H9 (cell line): ENCODE measurements at regions not wholly inside any gene's neighbourhood (a gene's known extent, or its start where the extent isn't known, plus 50 kb on each side); places are given as distances from the start of the nearest gene placed in this dataset.

ENCODE experiments used
- DNase-seq: peaks from one replicate; pipeline ENCODE4 v3.0.0-alpha.2; 2017
- H2AFZ ChIP-seq: one replicate; pipeline ENCODE4 v1.6.1; 2013; ENCODE audit warnings: mild to moderate bottlenecking, low read length, control low read depth, moderate library complexity
- H2AK5ac ChIP-seq: 2 replicates; pipeline ENCODE4 v1.6.1; 2013; ENCODE audit warnings: low read length, control low read depth, mixed read lengths; ENCODE audit not compliant: insufficient read length
- H2BK120ac ChIP-seq: one replicate; pipeline ENCODE4 v1.6.1; 2013; ENCODE audit warnings: low read depth, mild to moderate bottlenecking, low read length, control low read depth, inconsistent platforms; ENCODE audit not compliant: poor library complexity, severe bottlenecking
- H2BK12ac ChIP-seq: 2 replicates; pipeline ENCODE4 v1.6.1; 2013; ENCODE audit warnings: low read length, control low read depth, mixed read lengths, low read depth; ENCODE audit not compliant: insufficient read length
- H2BK15ac ChIP-seq: 2 replicates; pipeline ENCODE4 v1.6.1; 2013; ENCODE audit warnings: low read depth, low read length, control low read depth
- H2BK20ac ChIP-seq: one replicate; pipeline ENCODE4 v1.6.1; 2013; ENCODE audit warnings: low read depth, mild to moderate bottlenecking, low read length, control low read depth, inconsistent platforms; ENCODE audit not compliant: poor library complexity, severe bottlenecking
- H2BK5ac ChIP-seq: 2 replicates; pipeline ENCODE4 v1.6.1; 2013; ENCODE audit warnings: low read length, control low read depth, mixed read lengths; ENCODE audit not compliant: insufficient read length
- H3K14ac ChIP-seq: 2 replicates; pipeline ENCODE4 v1.6.1; 2013; ENCODE audit warnings: low read length, control low read depth; ENCODE audit not compliant: insufficient read depth
- H3K18ac ChIP-seq: 2 replicates; pipeline ENCODE4 v1.6.1; 2013; ENCODE audit warnings: low read depth, mild to moderate bottlenecking, mixed read lengths, low read length, control low read depth; ENCODE audit not compliant: insufficient read length
- H3K23ac ChIP-seq: 2 replicates; pipeline ENCODE4 v1.6.1; 2013; ENCODE audit warnings: low read length, control low read depth, mixed read lengths, low read depth; ENCODE audit not compliant: insufficient read length
- H3K23me2 ChIP-seq: 2 replicates; pipeline ENCODE4 v1.6.1; 2013; ENCODE audit warnings: low read depth, mild to moderate bottlenecking, mixed read lengths, low read length, control low read depth; ENCODE audit not compliant: insufficient read length, poor library complexity, severe bottlenecking
- H3K27ac ChIP-seq: 2 replicates; pipeline ENCODE4 v1.5.1; 2013; ENCODE audit warnings: low read length, control low read depth, mixed read lengths, low read depth; ENCODE audit not compliant: insufficient read length
- H3K27me3 ChIP-seq: 2 replicates; pipeline ENCODE4 v1.6.1; 2013; ENCODE audit warnings: low read length, control low read depth, inconsistent platforms; ENCODE audit not compliant: insufficient read depth
- H3K4ac ChIP-seq: 2 replicates; pipeline ENCODE4 v1.6.1; 2013; ENCODE audit warnings: low read depth, mild to moderate bottlenecking, control low read depth, inconsistent platforms, low read length, moderate library complexity
- H3K4me1 ChIP-seq: 2 replicates; pipeline ENCODE4 v1.6.1; 2013; ENCODE audit warnings: low read length, control low read depth, inconsistent platforms; ENCODE audit not compliant: insufficient read depth
- H3K4me2 ChIP-seq: 2 replicates; pipeline ENCODE4 v1.6.1; 2013; ENCODE audit warnings: low read length, control low read depth, mixed read lengths; ENCODE audit not compliant: insufficient read length, insufficient read depth
- H3K56ac ChIP-seq: 2 replicates; pipeline ENCODE4 v1.6.1; 2013; ENCODE audit warnings: low read depth, mild to moderate bottlenecking, mixed read lengths, low read length, control low read depth; ENCODE audit not compliant: insufficient read length
- H3K79me1 ChIP-seq: 2 replicates; pipeline ENCODE4 v1.6.1; 2013; ENCODE audit warnings: low read depth, mild to moderate bottlenecking, moderate library complexity, low read length, control low read depth, inconsistent platforms; ENCODE audit not compliant: insufficient read depth, poor library complexity, severe bottlenecking
- H3K79me2 ChIP-seq: 2 replicates; pipeline ENCODE4 v1.6.1; 2013; ENCODE audit warnings: low read length, control low read depth, inconsistent platforms; ENCODE audit not compliant: insufficient read depth
- H3K9ac ChIP-seq: 2 replicates; pipeline ENCODE4 v1.6.1; 2013; ENCODE audit warnings: low read length, control low read depth, mixed read lengths; ENCODE audit not compliant: insufficient read length; ENCODE audit errors: extremely low read depth
- H3K9me3 ChIP-seq: one replicate; pipeline ENCODE4 v1.6.1; 2013; ENCODE audit warnings: low read depth, low read length, inconsistent platforms; ENCODE audit not compliant: control insufficient read depth
- H3T11ph ChIP-seq: one replicate; pipeline ENCODE4 v1.6.1; 2013; ENCODE audit warnings: mild to moderate bottlenecking, low read length, control low read depth, inconsistent platforms
- H4K20me1 ChIP-seq: one replicate; pipeline ENCODE4 v1.6.1; 2013; ENCODE audit not compliant: control insufficient read depth, insufficient read length, insufficient read depth
- H4K5ac ChIP-seq: 2 replicates; pipeline ENCODE4 v1.6.1; 2013; ENCODE audit warnings: low read depth, mild to moderate bottlenecking, mixed read lengths, low read length, control low read depth; ENCODE audit not compliant: insufficient read length
- H4K8ac ChIP-seq: replicated peaks from 2 replicates; pipeline ENCODE4 v1.6.1; 2013; ENCODE audit warnings: low read length, control low read depth, mixed read lengths, low read depth; ENCODE audit not compliant: insufficient read length
- H4K91ac ChIP-seq: 2 replicates; pipeline ENCODE4 v1.6.1; 2013; ENCODE audit warnings: low read depth, mild to moderate bottlenecking, moderate library complexity, mixed read lengths, low read length, control low read depth; ENCODE audit not compliant: insufficient read length
- H3K27ac Mint-ChIP-seq, 3 experiments: 2 replicates in 2 of 3; 3 replicates in 1 of 3; pipeline ENCODE4 v1.8.0; 2020 to 2021; ENCODE audit warnings: mixed read lengths in 3 of 3, mild to moderate bottlenecking in 1 of 3, moderate library complexity in 1 of 3
- H3K27me3 Mint-ChIP-seq: 2 replicates; pipeline ENCODE4 v1.8.0; 2021; ENCODE audit warnings: low read depth, mild to moderate bottlenecking, moderate library complexity, mixed read lengths
- H3K36me3 Mint-ChIP-seq, 3 experiments: 2 replicates in 2 of 3; 3 replicates in 1 of 3; pipeline ENCODE4 v1.8.0; 2020 to 2021; ENCODE audit warnings: low read depth in 3 of 3, mixed read lengths in 3 of 3; ENCODE audit not compliant: insufficient read depth in 1 of 3
- H3K4me1 Mint-ChIP-seq, 2 experiments: 2 replicates each; pipeline ENCODE4 v1.8.0; 2020; ENCODE audit warnings: mixed read lengths in 2 of 2
- H3K4me3 Mint-ChIP-seq, 2 experiments: 2 replicates in 1 of 2; 3 replicates in 1 of 2; pipeline ENCODE4 v1.8.0; 2020 to 2021; ENCODE audit warnings: mild to moderate bottlenecking in 2 of 2, mixed read lengths in 2 of 2, moderate library complexity in 1 of 2
- H3K9me3 Mint-ChIP-seq, 2 experiments: 2 replicates in 1 of 2; 3 replicates in 1 of 2; pipeline ENCODE4 v1.8.0; 2020; ENCODE audit warnings: mild to moderate bottlenecking in 2 of 2, mixed read lengths in 2 of 2, moderate library complexity in 1 of 2
- WGBS: extraction: QIAGEN DNeasy Blood & Tissue Kit; methylation state at CpG from one replicate; pipeline ENCODE4 v1.1.7; 2013; ENCODE audit warnings: missing lambda C conversion rate, low lambda C conversion rate, mixed read lengths; ENCODE audit not compliant: insufficient read length; ENCODE audit errors: extremely low coverage; 5-methylcytosine and 5-hydroxymethylcytosine counted together
- TF ChIP-seq, protein P1 (sequence below): fragments of 200-600 bp; sonication (generic); conservative IDR thresholded peaks from 3 replicates; pipeline ENCODE4 v1.8.0; 2021; ENCODE audit warnings: antibody characterized with exemption, mild to moderate bottlenecking

DNA sequence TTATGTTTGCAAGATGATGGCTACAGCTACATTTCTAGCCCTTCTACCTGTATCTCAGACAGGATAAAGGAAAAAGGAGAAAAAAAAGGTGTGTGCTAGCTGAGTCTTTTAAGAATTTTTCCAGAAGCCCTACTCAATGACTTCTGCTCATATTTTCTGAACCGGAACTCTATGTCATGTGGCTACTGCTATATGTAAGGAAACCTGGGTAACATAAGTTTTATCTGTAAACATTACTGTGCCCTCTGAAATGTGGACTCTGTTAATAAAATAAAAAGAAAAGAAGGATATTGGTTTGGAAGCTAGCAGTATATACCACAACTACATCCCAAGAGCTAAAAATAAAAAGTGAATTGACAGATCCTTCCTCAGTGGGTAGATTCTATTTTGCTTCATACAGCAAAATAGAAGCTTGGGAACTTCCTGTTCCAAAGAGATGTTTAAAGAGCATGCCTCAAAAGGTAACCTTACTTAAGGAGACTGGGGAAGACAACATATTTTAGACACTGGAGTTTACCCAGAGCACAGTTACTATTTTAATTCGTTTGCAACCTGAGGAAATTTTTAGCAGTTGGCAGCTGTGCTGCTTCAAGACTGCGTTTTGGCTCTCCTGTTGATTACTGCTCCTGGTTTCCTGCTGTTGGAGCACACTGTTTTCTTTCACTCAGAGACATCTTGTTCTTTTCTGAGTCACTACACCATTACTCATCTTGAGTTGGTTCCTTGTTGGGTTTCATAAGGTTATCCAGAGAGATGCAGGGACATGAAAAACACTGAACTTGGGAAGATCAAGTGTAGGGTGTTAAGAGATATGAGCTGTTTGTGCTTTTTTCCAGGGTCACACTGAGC, 280.7 kb downstream of the NFKBIZ start:
- Histone ChIP-seq H3K14ac (no peak overlapping the region), H4K5ac (no peak overlapping the region), H2BK12ac (no peak overlapping the region), H3K9ac (no peak overlapping the region), H4K20me1 (no peaks in the 10 kb centered on the region), H2BK5ac (no peak overlapping the region), H3K18ac (no peak overlapping the region), H3K23ac (no peak overlapping the region), H3K4me1 (no peaks in the 10 kb centered on the region), H3K27me3 (no peaks in the 10 kb centered on the region), H2BK120ac (no peak overlapping the region), H3K79me1 (no peaks in the 10 kb centered on the region), H3K27ac (no peak overlapping the region), H2AFZ (no peak overlapping the region), H3K23me2 (no peaks in the 10 kb centered on the region), H3K56ac (no peak overlapping the region), H4K8ac (no peak overlapping the region), H3K79me2 (no peaks in the 10 kb centered on the region), H3K9me3 (no peaks in the 10 kb centered on the region), H2BK15ac (no peak overlapping the region), H3K4me2 (no peak overlapping the region), H2BK20ac (no peak overlapping the region), H4K91ac (no peak overlapping the region), H3K4ac (no peak overlapping the region), H3T11ph (no peak overlapping the region), H2AK5ac (no peak overlapping the region)
- no peak for DNase-seq
- Mint-ChIP-seq H3K36me3 (no peaks in the 10 kb centered on the region), H3K27ac (no peak overlapping the region), H3K4me3 (no peak overlapping the region), H3K9me3 (no peaks in the 10 kb centered on the region), H3K4me1 (no peaks in the 10 kb centered on the region; a peak in 1 of 4 replicates), H3K27me3 (no peaks in the 10 kb centered on the region)
- TF ChIP-seq, protein P1, sequence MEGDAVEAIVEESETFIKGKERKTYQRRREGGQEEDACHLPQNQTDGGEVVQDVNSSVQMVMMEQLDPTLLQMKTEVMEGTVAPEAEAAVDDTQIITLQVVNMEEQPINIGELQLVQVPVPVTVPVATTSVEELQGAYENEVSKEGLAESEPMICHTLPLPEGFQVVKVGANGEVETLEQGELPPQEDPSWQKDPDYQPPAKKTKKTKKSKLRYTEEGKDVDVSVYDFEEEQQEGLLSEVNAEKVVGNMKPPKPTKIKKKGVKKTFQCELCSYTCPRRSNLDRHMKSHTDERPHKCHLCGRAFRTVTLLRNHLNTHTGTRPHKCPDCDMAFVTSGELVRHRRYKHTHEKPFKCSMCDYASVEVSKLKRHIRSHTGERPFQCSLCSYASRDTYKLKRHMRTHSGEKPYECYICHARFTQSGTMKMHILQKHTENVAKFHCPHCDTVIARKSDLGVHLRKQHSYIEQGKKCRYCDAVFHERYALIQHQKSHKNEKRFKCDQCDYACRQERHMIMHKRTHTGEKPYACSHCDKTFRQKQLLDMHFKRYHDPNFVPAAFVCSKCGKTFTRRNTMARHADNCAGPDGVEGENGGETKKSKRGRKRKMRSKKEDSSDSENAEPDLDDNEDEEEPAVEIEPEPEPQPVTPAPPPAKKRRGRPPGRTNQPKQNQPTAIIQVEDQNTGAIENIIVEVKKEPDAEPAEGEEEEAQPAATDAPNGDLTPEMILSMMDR = no peak
- no CpG with 5 or more reads among the region's 3 CpGs for WGBS
